MCF 10A (cell line): ENCODE measurements at regions not wholly inside any gene's neighbourhood (a gene's known extent, or its start where the extent isn't known, plus 50 kb on each side); places are given as distances from the start of the nearest gene placed in this dataset.
A peak's percentile ranks its signal among the peaks of the same experiment; 100 is the strongest.

Experiments used
- BruUV-seq: library from RNA; stranded (reverse); fragments of 400-500 nt; replicated peaks from 2 replicates; lab custom pipeline; 2021; lab: Mats Ljungman, UMichigan
- CTCF ChIA-PET: fragments of 300-600 bp; sonication (Branson Sonifier 250); formaldehyde crosslinking; extraction: SDS; loops from one replicate; lab custom pipeline; 2021; ENCODE audit warnings: antibody characterized with exemption, inconsistent platforms; lab: Yijun Ruan, JAX
- POLR2A ChIA-PET: fragments of 300-600, 350-650 bp; sonication (Branson Sonifier 250); formaldehyde crosslinking; extraction: SDS; loops from one replicate; lab custom pipeline; 2020; ENCODE audit warnings: antibody characterized with exemption, inconsistent platforms; lab: Yijun Ruan, JAX
- DNase-seq: peaks from one replicate; pipeline ENCODE4 v3.0.0-alpha.2; 2018; ENCODE audit not compliant: unreplicated experiment
- H3K27ac Mint-ChIP-seq: one replicate; pipeline ENCODE4 v1.8.0; 2022; ENCODE audit warnings: mild to moderate bottlenecking, low read depth, mixed read lengths; ENCODE audit not compliant: unreplicated experiment
- H3K27me3 Mint-ChIP-seq: one replicate; pipeline ENCODE4 v1.8.0; 2022; ENCODE audit warnings: mixed read lengths; ENCODE audit not compliant: insufficient read depth, unreplicated experiment
- H3K36me3 Mint-ChIP-seq: one replicate; pipeline ENCODE4 v1.8.0; 2022; ENCODE audit warnings: mild to moderate bottlenecking, moderate library complexity, mixed read lengths; ENCODE audit not compliant: insufficient read depth, unreplicated experiment
- H3K4me1 Mint-ChIP-seq: one replicate; pipeline ENCODE4 v1.8.0; 2022; ENCODE audit warnings: mixed read lengths; ENCODE audit not compliant: insufficient read depth, unreplicated experiment
- H3K4me3 Mint-ChIP-seq: one replicate; pipeline ENCODE4 v1.8.0; 2022; ENCODE audit warnings: mild to moderate bottlenecking, moderate library complexity, mixed read lengths; ENCODE audit not compliant: unreplicated experiment
- H3K9me3 Mint-ChIP-seq: one replicate; pipeline ENCODE4 v1.8.0; 2022; ENCODE audit warnings: mixed read lengths; ENCODE audit not compliant: unreplicated experiment
- intact Hi-C: fragments of 100-400 bp; cut with micrococcal nuclease; formaldehyde crosslinking; loops from 2 replicates; pipeline ENCODE4 v1.14.1; 2022
- TF ChIP-seq, protein P1 (sequence below): fragments of 200-600 bp; IDR thresholded peaks from one replicate; pipeline ENCODE4 v1.8.0; 2022; ENCODE audit warnings: antibody characterized with exemption, mild to moderate bottlenecking; ENCODE audit not compliant: unreplicated experiment

DNA sequence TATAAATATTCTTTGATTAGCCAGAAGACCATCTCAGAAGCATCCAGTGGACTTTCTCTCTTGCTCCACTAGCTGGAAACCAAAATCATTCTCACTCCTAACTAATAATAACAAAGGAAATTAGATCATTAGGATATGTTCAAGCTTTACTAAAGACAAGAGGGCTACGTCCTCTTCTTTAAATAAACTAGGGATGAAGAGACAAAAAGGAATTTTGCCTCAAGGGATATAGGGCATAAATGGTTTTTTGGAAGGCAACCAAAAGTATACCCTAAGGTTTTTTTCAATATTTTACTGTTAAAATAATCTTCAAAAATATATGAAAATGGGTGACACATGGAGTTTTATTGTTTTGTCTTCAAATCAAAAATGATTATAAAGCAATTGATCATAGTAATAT lies 745.8 kb downstream of the MRPL39 start:
- no peak overlapping the region for H3K4me3 Mint-ChIP-seq
- TF ChIP-seq, protein P1, sequence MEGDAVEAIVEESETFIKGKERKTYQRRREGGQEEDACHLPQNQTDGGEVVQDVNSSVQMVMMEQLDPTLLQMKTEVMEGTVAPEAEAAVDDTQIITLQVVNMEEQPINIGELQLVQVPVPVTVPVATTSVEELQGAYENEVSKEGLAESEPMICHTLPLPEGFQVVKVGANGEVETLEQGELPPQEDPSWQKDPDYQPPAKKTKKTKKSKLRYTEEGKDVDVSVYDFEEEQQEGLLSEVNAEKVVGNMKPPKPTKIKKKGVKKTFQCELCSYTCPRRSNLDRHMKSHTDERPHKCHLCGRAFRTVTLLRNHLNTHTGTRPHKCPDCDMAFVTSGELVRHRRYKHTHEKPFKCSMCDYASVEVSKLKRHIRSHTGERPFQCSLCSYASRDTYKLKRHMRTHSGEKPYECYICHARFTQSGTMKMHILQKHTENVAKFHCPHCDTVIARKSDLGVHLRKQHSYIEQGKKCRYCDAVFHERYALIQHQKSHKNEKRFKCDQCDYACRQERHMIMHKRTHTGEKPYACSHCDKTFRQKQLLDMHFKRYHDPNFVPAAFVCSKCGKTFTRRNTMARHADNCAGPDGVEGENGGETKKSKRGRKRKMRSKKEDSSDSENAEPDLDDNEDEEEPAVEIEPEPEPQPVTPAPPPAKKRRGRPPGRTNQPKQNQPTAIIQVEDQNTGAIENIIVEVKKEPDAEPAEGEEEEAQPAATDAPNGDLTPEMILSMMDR: no peak
- H3K4me1 Mint-ChIP-seq: no peaks in the 10 kb centered on the region
- CTCF ChIA-PET: interaction anchor here (0.7 kb wide), 2 partner anchors 10 to 198 kb away, joined by 3 read pairs; no protein-coding TSS in a partner anchor
- no peaks in the 10 kb centered on the region for H3K27me3 Mint-ChIP-seq
- no peak overlapping the region for H3K27ac Mint-ChIP-seq
- DNase-seq: no peak
- no peaks in the 10 kb centered on the region for H3K36me3 Mint-ChIP-seq
- no peaks in the 10 kb centered on the region for H3K9me3 Mint-ChIP-seq
- no TSS peak for BruUV-seq
- intact Hi-C loops: no loop called here
- POLR2A ChIA-PET: no interaction called here

DNA sequence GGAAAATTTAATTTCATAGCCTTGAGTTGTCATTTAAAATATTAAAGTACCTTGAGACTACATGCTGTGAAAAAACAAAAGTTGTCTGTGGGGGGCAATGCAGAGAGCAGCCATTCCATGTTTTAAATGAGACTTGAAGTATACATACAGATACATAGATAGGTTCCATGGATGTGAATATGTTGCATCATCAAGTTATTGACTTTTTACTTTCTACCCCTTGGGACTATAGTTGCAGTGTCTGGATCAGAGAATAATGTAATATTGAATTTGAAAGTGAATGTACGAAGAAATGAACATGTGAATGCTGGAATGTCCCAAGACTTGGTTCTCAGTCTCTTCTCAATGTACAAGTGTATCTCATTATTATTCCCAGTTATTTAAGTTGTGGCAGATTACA lies 751.0 kb downstream of the MRPL39 start:
- Mint-ChIP-seq H3K4me3 (no peak overlapping the region), H3K9me3 (no peaks in the 10 kb centered on the region), H3K36me3 (no peaks in the 10 kb centered on the region), H3K27me3 (no peaks in the 10 kb centered on the region), H3K27ac (no peak overlapping the region), H3K4me1 (no peaks in the 10 kb centered on the region)
- TF ChIP-seq, protein P1: no peak
- intact Hi-C loops: no loop called here
- CTCF ChIA-PET: interaction anchor here (0.6 to 0.7 kb wide), 3 partner anchors 20 to 1716 kb away, joined by 3 read pairs; no protein-coding TSS in a partner anchor
- POLR2A ChIA-PET: no interaction called here
- DNase-seq: no peak
- BruUV-seq: no TSS peak

DNA sequence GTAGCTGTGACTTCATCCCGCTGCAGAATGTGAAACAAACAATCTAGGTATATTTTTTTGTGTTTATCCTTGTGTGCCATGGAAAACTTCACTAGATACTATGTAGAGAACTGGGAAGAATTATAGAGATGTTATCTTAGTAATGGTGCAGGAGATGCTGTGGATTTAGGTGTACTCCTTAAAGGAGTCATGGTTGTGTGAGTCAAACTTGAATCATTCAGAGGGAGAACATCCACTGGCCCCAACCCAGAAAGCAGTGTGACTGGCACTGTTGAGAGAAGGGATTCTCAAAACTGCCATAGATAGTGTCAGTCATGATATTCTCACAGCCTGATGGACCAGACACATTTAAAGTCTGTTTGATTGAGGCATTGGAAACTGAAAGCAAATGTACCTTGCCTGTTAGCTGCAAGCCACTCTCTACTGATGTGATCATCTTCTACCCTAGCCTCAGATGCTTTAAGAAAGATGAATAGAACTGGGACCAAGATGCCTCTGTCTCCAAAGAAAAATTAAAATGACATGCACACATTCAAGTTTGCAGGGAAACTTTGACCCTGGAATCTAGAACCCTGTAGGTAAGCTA lies 754.6 kb downstream of the MRPL39 start:
- Mint-ChIP-seq H3K4me1 (no peaks in the 10 kb centered on the region), H3K27me3 (no peaks in the 10 kb centered on the region), H3K36me3 (no peaks in the 10 kb centered on the region), H3K9me3 (no peaks in the 10 kb centered on the region), H3K4me3 (no peak overlapping the region), H3K27ac (no peak overlapping the region)
- no TSS peak for BruUV-seq
- TF ChIP-seq, protein P1: no peak
- ChIA-PET POLR2A (interaction anchor here (0.6 kb wide), 1 partner anchor 481 kb away, joined by 3 read pairs; no protein-coding TSS in a partner anchor), CTCF (interaction anchor here (0.6 kb wide), 2 partner anchors 103 to 873 kb away, joined by 3 read pairs; no protein-coding TSS in a partner anchor)
- peak; percentile 32 for DNase-seq
- intact Hi-C loops: no loop called here

DNA sequence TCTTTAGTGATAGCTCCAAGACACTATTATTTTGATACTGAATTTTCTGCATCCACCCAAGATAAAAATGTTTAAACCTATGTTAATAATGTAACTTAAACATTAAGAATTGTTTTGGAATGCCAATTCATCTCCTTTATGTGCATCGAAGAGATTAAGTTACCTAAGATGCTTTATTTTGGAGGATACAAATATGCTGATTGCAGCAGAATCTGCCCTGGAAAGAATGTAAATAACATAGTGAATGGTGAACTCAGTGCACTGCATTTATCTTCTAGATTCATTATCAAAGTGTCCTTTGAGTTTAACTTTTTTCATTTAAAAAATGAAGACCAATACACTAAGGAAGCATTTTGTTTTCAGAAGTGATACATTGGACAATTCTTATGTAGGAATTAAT lies 757.2 kb downstream of the MRPL39 start:
- no peak overlapping the region for H3K27ac Mint-ChIP-seq
- no peaks in the 10 kb centered on the region for H3K4me1 Mint-ChIP-seq
- no peak for DNase-seq
- BruUV-seq: no TSS peak
- no peaks in the 10 kb centered on the region for H3K36me3 Mint-ChIP-seq
- no peaks in the 10 kb centered on the region for H3K27me3 Mint-ChIP-seq
- ChIA-PET POLR2A (no interaction called here), CTCF (no interaction called here)
- H3K4me3 Mint-ChIP-seq: no peak overlapping the region
- H3K9me3 Mint-ChIP-seq: no peaks in the 10 kb centered on the region
- intact Hi-C loops: no loop called here
- TF ChIP-seq, protein P1: no peak
